ENCODE measurements at regions not wholly inside any gene's neighbourhood (a gene's known extent, or its start where the extent isn't known, plus 50 kb on each side); places are given as distances from the start of the nearest gene placed in this dataset.
A peak's percentile ranks its signal among the peaks of the same experiment; 100 is the strongest.

GRCh38 chr9:88812938-88813637 lies 178.2 kb upstream of the S1PR3 start:
- TF ChIP-seq FOXP4 (CRISPR knock-in tag; IDR thresholded peaks at IDR 0.05) (no peak), CTCF (IDR thresholded peaks at IDR 0.05) (no peak), TEAD1 (CRISPR knock-in tag; IDR thresholded peaks at IDR 0.05) (no peak), ESRRA (CRISPR knock-in tag; IDR thresholded peaks at IDR 0.05; ENCODE audit: borderline replicate concordance) (no peak), MAX (CRISPR knock-in tag; IDR thresholded peaks at IDR 0.05) (no peak), RELA (CRISPR knock-in tag; IDR thresholded peaks at IDR 0.05; ENCODE audit: borderline replicate concordance) (no peak)
- CTCF ChIA-PET, result interaction anchor here (0.6 to 1.4 kb wide), 4 partner anchors 102 to 865 kb away, joined by 3 to 5 read pairs (median 4); no protein-coding TSS in a partner anchor
- POLR2A ChIA-PET, result no interaction called here
- no peaks in the 10 kb centered on the region for H3K9me3 Mint-ChIP-seq
- H3K27me3 Mint-ChIP-seq (ENCODE audit: low read depth), result no peaks in the 10 kb centered on the region
- peak; percentile 62 for ATAC-seq
- no peaks in the 10 kb centered on the region for H3K36me3 Mint-ChIP-seq
- H3K27ac Mint-ChIP-seq, result no peak overlapping the region
- peaks cover 20% of the 10 kb centered on the region for H3K4me1 Mint-ChIP-seq
- DNase-seq (ENCODE audit: low spot score), result no peak
- no peak overlapping the region for H3K4me3 Mint-ChIP-seq

DNA sequence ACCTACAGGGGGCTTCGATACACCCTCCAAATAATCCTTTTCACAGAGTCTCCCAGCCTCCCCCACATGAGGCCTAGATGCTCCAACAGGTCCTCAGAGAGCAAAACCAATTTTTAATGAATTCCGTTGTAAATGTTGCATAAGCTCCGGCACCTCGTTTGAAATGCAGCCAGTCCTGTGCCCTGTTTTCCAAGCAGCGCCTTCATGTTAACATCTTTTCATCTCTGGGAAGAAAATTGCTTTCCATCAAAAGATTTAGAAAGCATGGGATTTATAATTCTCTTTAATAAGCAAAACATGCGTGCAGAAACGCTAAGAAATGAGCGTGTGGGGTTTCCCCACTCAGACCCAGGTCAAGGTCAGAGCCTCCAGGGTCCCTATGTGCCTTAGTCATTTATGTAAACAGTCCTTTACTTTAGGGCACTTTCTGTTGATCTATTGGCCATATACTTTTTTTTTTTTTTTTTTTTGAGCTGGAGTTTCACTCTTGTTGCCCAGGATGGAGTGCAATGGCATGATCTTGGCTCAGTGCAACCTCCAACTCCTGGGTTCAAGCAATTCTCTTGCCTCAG lies 177.5 kb upstream of the S1PR3 start:
- Mint-ChIP-seq H3K4me1 (peaks cover 25% of the 10 kb centered on the region), H3K9me3 (no peaks in the 10 kb centered on the region), H3K27me3 (ENCODE audit: low read depth) (no peaks in the 10 kb centered on the region), H3K4me3 (no peak overlapping the region), H3K36me3 (no peaks in the 10 kb centered on the region), H3K27ac (no peak overlapping the region)
- POLR2A ChIA-PET, result no interaction called here
- DNase-seq (ENCODE audit: low spot score) (no peak), ATAC-seq (no peak)
- TF ChIP-seq TCF7 (CRISPR knock-in tag; IDR thresholded peaks at IDR 0.05; ENCODE audit: low read depth) (no peak), FOXJ3 (CRISPR knock-in tag; IDR thresholded peaks at IDR 0.05; ENCODE audit: borderline replicate concordance) (no peak), NFYB (CRISPR knock-in tag; conservative IDR thresholded peaks at IDR 0.05; ENCODE audit: low read depth) (no peak), ATF1 (CRISPR knock-in tag; IDR thresholded peaks at IDR 0.05) (no peak), ZNF138 (CRISPR knock-in tag; conservative IDR thresholded peaks at IDR 0.05) (no peak), SMAD4 (CRISPR knock-in tag; IDR thresholded peaks at IDR 0.05) (no peak), MAX (CRISPR knock-in tag; IDR thresholded peaks at IDR 0.05) (no peak), TEAD1 (CRISPR knock-in tag; IDR thresholded peaks at IDR 0.05) (no peak), ATF2 (CRISPR knock-in tag; IDR thresholded peaks at IDR 0.05; ENCODE audit: borderline replicate concordance, low read depth) (no peak)
- TF ChIP-seq, protein P1, sequence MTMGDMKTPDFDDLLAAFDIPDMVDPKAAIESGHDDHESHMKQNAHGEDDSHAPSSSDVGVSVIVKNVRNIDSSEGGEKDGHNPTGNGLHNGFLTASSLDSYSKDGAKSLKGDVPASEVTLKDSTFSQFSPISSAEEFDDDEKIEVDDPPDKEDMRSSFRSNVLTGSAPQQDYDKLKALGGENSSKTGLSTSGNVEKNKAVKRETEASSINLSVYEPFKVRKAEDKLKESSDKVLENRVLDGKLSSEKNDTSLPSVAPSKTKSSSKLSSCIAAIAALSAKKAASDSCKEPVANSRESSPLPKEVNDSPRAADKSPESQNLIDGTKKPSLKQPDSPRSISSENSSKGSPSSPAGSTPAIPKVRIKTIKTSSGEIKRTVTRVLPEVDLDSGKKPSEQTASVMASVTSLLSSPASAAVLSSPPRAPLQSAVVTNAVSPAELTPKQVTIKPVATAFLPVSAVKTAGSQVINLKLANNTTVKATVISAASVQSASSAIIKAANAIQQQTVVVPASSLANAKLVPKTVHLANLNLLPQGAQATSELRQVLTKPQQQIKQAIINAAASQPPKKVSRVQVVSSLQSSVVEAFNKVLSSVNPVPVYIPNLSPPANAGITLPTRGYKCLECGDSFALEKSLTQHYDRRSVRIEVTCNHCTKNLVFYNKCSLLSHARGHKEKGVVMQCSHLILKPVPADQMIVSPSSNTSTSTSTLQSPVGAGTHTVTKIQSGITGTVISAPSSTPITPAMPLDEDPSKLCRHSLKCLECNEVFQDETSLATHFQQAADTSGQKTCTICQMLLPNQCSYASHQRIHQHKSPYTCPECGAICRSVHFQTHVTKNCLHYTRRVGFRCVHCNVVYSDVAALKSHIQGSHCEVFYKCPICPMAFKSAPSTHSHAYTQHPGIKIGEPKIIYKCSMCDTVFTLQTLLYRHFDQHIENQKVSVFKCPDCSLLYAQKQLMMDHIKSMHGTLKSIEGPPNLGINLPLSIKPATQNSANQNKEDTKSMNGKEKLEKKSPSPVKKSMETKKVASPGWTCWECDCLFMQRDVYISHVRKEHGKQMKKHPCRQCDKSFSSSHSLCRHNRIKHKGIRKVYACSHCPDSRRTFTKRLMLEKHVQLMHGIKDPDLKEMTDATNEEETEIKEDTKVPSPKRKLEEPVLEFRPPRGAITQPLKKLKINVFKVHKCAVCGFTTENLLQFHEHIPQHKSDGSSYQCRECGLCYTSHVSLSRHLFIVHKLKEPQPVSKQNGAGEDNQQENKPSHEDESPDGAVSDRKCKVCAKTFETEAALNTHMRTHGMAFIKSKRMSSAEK (CRISPR knock-in tag; IDR thresholded peaks at IDR 0.05; ENCODE audit: borderline replicate concordance), result no peak
- TF ChIP-seq, protein P2, sequence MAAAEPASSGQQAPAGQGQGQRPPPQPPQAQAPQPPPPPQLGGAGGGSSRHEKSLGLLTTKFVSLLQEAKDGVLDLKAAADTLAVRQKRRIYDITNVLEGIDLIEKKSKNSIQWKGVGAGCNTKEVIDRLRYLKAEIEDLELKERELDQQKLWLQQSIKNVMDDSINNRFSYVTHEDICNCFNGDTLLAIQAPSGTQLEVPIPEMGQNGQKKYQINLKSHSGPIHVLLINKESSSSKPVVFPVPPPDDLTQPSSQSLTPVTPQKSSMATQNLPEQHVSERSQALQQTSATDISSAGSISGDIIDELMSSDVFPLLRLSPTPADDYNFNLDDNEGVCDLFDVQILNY (CRISPR knock-in tag; IDR thresholded peaks at IDR 0.05), result no peak
- TF ChIP-seq, protein P3, sequence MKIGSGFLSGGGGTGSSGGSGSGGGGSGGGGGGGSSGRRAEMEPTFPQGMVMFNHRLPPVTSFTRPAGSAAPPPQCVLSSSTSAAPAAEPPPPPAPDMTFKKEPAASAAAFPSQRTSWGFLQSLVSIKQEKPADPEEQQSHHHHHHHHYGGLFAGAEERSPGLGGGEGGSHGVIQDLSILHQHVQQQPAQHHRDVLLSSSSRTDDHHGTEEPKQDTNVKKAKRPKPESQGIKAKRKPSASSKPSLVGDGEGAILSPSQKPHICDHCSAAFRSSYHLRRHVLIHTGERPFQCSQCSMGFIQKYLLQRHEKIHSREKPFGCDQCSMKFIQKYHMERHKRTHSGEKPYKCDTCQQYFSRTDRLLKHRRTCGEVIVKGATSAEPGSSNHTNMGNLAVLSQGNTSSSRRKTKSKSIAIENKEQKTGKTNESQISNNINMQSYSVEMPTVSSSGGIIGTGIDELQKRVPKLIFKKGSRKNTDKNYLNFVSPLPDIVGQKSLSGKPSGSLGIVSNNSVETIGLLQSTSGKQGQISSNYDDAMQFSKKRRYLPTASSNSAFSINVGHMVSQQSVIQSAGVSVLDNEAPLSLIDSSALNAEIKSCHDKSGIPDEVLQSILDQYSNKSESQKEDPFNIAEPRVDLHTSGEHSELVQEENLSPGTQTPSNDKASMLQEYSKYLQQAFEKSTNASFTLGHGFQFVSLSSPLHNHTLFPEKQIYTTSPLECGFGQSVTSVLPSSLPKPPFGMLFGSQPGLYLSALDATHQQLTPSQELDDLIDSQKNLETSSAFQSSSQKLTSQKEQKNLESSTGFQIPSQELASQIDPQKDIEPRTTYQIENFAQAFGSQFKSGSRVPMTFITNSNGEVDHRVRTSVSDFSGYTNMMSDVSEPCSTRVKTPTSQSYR (CRISPR knock-in tag; IDR thresholded peaks at IDR 0.05), result no peak
- TF ChIP-seq, protein P4, sequence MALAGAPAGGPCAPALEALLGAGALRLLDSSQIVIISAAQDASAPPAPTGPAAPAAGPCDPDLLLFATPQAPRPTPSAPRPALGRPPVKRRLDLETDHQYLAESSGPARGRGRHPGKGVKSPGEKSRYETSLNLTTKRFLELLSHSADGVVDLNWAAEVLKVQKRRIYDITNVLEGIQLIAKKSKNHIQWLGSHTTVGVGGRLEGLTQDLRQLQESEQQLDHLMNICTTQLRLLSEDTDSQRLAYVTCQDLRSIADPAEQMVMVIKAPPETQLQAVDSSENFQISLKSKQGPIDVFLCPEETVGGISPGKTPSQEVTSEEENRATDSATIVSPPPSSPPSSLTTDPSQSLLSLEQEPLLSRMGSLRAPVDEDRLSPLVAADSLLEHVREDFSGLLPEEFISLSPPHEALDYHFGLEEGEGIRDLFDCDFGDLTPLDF (CRISPR knock-in tag; IDR thresholded peaks at IDR 0.05), result no peak
- CTCF ChIA-PET, result interaction anchor here (0.9 to 1.4 kb wide), 3 partner anchors 102 to 176 kb away, joined by 3 to 5 read pairs (median 4); no protein-coding TSS in a partner anchor

Measured in WTC11 (cell line).